Naive thymus-derived CD4-positive, alpha-beta T cell (primary cell): ENCODE measurements at regions not wholly inside any gene's neighbourhood (a gene's known extent, or its start where the extent isn't known, plus 50 kb on each side); places are given as distances from the start of the nearest gene placed in this dataset.

ENCODE experiments used
- ATAC-seq: fragments of 150-1000 bp; cut with Tn5 transposase; 2 replicates; pipeline ENCODE4 v1.10.0; 2021; ENCODE audit warnings: mild to moderate bottlenecking, moderate library complexity
- CTCF ChIA-PET: fragments of 350-600 bp; sonication (Branson Sonifier 250); formaldehyde crosslinking; loops from one replicate; lab custom pipeline; 2021; ENCODE audit warnings: antibody characterized with exemption; lab: Charles Lee
- POLR2A ChIA-PET: fragments of 350-600 bp; sonication (Branson Sonifier 250); formaldehyde crosslinking; loops from one replicate; lab custom pipeline; 2021; ENCODE audit warnings: antibody characterized with exemption, inconsistent platforms; lab: Charles Lee
- DNase-seq, 9 donors: peaks; one replicate each; pipeline versions ENCODE4 v3.0.0 to v3.0.0-alpha.2; 2020 to 2022; ENCODE audit warnings: mixed read lengths in 1 of 9
- H3K27ac ChIP-seq: one replicate; pipeline ENCODE4 v1.7.0; 2013; ENCODE audit warnings: mild to moderate bottlenecking, low read depth, low read length, moderate library complexity
- H3K27me3 ChIP-seq, 2 donors: one replicate each; pipeline ENCODE4 v1.7.0; 2013; ENCODE audit warnings: low read length in 2 of 2, mild to moderate bottlenecking in 2 of 2, moderate library complexity in 2 of 2; ENCODE audit not compliant: control insufficient read depth in 2 of 2, insufficient read depth in 2 of 2
- H3K36me3 ChIP-seq, 3 experiments: 1 replicate in 2 of 3; 2 replicates in 1 of 3; pipeline ENCODE4 v1.7.0; 2013; ENCODE audit warnings: low read length in 3 of 3, mild to moderate bottlenecking in 3 of 3, moderate library complexity in 1 of 3; ENCODE audit not compliant: insufficient read depth in 3 of 3, control insufficient read depth in 2 of 3
- H3K4me1 ChIP-seq, 2 donors: one replicate each; pipeline ENCODE4 v1.7.0; 2013; ENCODE audit warnings: low read length in 2 of 2, mild to moderate bottlenecking in 2 of 2, moderate library complexity in 1 of 2; ENCODE audit not compliant: control insufficient read depth in 2 of 2, insufficient read depth in 2 of 2
- H3K4me3 ChIP-seq: 2 replicates; pipeline ENCODE4 v1.7.0; 2013; ENCODE audit warnings: mild to moderate bottlenecking, low read length
- H3K9me3 ChIP-seq, 3 experiments: 1 replicate in 2 of 3; 2 replicates in 1 of 3; pipeline ENCODE4 v1.7.0; 2013; ENCODE audit warnings: low read length in 3 of 3; ENCODE audit not compliant: control insufficient read depth in 2 of 3
- H3K27ac Mint-ChIP-seq, 9 donors: one replicate each; pipeline ENCODE4 v1.8.0; 2020 to 2022; ENCODE audit warnings: mixed read lengths in 9 of 9, mild to moderate bottlenecking in 8 of 9, moderate library complexity in 5 of 9, inconsistent platforms in 2 of 9
- H3K27me3 Mint-ChIP-seq, 5 donors: one replicate each; pipeline ENCODE4 v1.8.0; 2021 to 2022; ENCODE audit warnings: mixed read lengths in 5 of 5, mild to moderate bottlenecking in 1 of 5
- H3K36me3 Mint-ChIP-seq, 5 donors: one replicate each; pipeline ENCODE4 v1.8.0; 2020 to 2022; ENCODE audit warnings: mixed read lengths in 5 of 5, mild to moderate bottlenecking in 3 of 5, inconsistent platforms in 1 of 5
- H3K4me1 Mint-ChIP-seq, 7 donors: one replicate each; pipeline ENCODE4 v1.8.0; 2020 to 2022; ENCODE audit warnings: mixed read lengths in 7 of 7, mild to moderate bottlenecking in 3 of 7, inconsistent platforms in 1 of 7
- H3K4me3 Mint-ChIP-seq, 10 donors: one replicate each; pipeline ENCODE4 v1.8.0; 2020 to 2022; ENCODE audit warnings: mild to moderate bottlenecking in 10 of 10, mixed read lengths in 10 of 10, moderate library complexity in 6 of 10, inconsistent platforms in 2 of 10
- H3K9me3 Mint-ChIP-seq, 11 donors: one replicate each; pipeline ENCODE4 v1.8.0; 2020 to 2022; ENCODE audit warnings: mixed read lengths in 11 of 11, mild to moderate bottlenecking in 4 of 11, inconsistent platforms in 1 of 11, moderate library complexity in 1 of 11
- intact Hi-C, 2 donors: fragments of 100-400 bp; cut with micrococcal nuclease; formaldehyde crosslinking; loops; one replicate each; pipeline ENCODE4 v1.15.1; 2023

- Mint-ChIP-seq H3K27ac (no peak overlapping the region), H3K9me3 (peaks cover 0 to 28% (median 6%) of the 10 kb centered on the region in 11 donors), H3K36me3 (no peaks in the 10 kb centered on the region), H3K27me3 (no peaks in the 10 kb centered on the region), H3K4me3 (no peak overlapping the region), H3K4me1 (no peaks in the 10 kb centered on the region)
- Histone ChIP-seq H3K36me3 (no peaks in the 10 kb centered on the region), H3K4me1 (no peaks in the 10 kb centered on the region), H3K27ac (no peak overlapping the region), H3K9me3 (no peaks in the 10 kb centered on the region), H3K27me3 (no peaks in the 10 kb centered on the region), H3K4me3 (no peak overlapping the region)
- ChIA-PET CTCF (no interaction called here), POLR2A (no interaction called here)
- DNase-seq = no peak
- intact Hi-C loops = no loop called here
- no peak for ATAC-seq
Measured at GRCh38 chr4:117311215-117311614, 225.8 kb upstream of the TRAM1L1 start.

- peaks cover 0 to 22% (median 7%) of the 10 kb centered on the region in 11 donors for H3K9me3 Mint-ChIP-seq
- H3K4me3 ChIP-seq = no peak overlapping the region
- POLR2A ChIA-PET = no interaction called here
- no peaks in the 10 kb centered on the region for H3K36me3 Mint-ChIP-seq
- H3K9me3 ChIP-seq = no peaks in the 10 kb centered on the region
- CTCF ChIA-PET = no interaction called here
- no peak for ATAC-seq
- intact Hi-C loops = no loop called here
- no peaks in the 10 kb centered on the region for H3K36me3 ChIP-seq
- no peaks in the 10 kb centered on the region for H3K27me3 Mint-ChIP-seq
- no peak overlapping the region for H3K27ac ChIP-seq
- H3K4me1 ChIP-seq = no peaks in the 10 kb centered on the region
- no peaks in the 10 kb centered on the region for H3K27me3 ChIP-seq
- H3K4me1 Mint-ChIP-seq = no peaks in the 10 kb centered on the region
- H3K27ac Mint-ChIP-seq = no peak overlapping the region
- no peak for DNase-seq
- H3K4me3 Mint-ChIP-seq = no peak overlapping the region
Measured at GRCh38 chr4:117311989-117312388, 226.6 kb upstream of the TRAM1L1 start.

GRCh38 chr4:117324851-117325491, 239.6 kb upstream of the TRAM1L1 start:
- intact Hi-C loops = no loop called here
- no peaks in the 10 kb centered on the region for H3K9me3 ChIP-seq
- Mint-ChIP-seq H3K9me3 (peaks cover 0 to 4% (median 0%) of the 10 kb centered on the region in 11 donors), H3K36me3 (no peaks in the 10 kb centered on the region), H3K4me1 (no peaks in the 10 kb centered on the region), H3K27ac (no peak overlapping the region), H3K4me3 (no peak overlapping the region), H3K27me3 (no peaks in the 10 kb centered on the region)
- ChIA-PET CTCF (no interaction called here), POLR2A (no interaction called here)
- no peak for ATAC-seq
- no peak overlapping the region for H3K27ac ChIP-seq
- no peaks in the 10 kb centered on the region for H3K4me1 ChIP-seq
- no peaks in the 10 kb centered on the region for H3K36me3 ChIP-seq
- no peak for DNase-seq
- no peak overlapping the region for H3K4me3 ChIP-seq
- no peaks in the 10 kb centered on the region for H3K27me3 ChIP-seq

GRCh38 chr4:117326091-117326490, 240.7 kb upstream of the TRAM1L1 start:
- no peak overlapping the region for H3K27ac Mint-ChIP-seq
- intact Hi-C loops = no loop called here
- no peaks in the 10 kb centered on the region for H3K4me1 Mint-ChIP-seq
- Histone ChIP-seq H3K36me3 (no peaks in the 10 kb centered on the region), H3K27me3 (no peaks in the 10 kb centered on the region), H3K4me3 (no peak overlapping the region), H3K9me3 (no peaks in the 10 kb centered on the region), H3K4me1 (no peaks in the 10 kb centered on the region), H3K27ac (no peak overlapping the region)
- ATAC-seq (no peak), DNase-seq (no peak)
- ChIA-PET POLR2A (no interaction called here), CTCF (no interaction called here)
- no peaks in the 10 kb centered on the region for H3K36me3 Mint-ChIP-seq
- H3K27me3 Mint-ChIP-seq = no peaks in the 10 kb centered on the region
- H3K9me3 Mint-ChIP-seq = peaks cover 0 to 4% (median 0%) of the 10 kb centered on the region in 11 donors
- no peak overlapping the region for H3K4me3 Mint-ChIP-seq

- peaks cover 0 to 3% (median 0%) of the 10 kb centered on the region in 11 donors for H3K9me3 Mint-ChIP-seq
- POLR2A ChIA-PET = no interaction called here
- H3K4me1 ChIP-seq = no peaks in the 10 kb centered on the region
Measured at GRCh38 chr4:117327491-117327890, 242.1 kb upstream of the TRAM1L1 start.

GRCh38 chr4:117328333-117328732, 243.0 kb upstream of the TRAM1L1 start:
- Mint-ChIP-seq H3K27ac (no peak overlapping the region), H3K4me3 (no peak overlapping the region), H3K27me3 (no peaks in the 10 kb centered on the region), H3K9me3 (peaks cover 0 to 2% (median 0%) of the 10 kb centered on the region in 11 donors), H3K36me3 (no peaks in the 10 kb centered on the region), H3K4me1 (no peaks in the 10 kb centered on the region)
- no peak overlapping the region for H3K27ac ChIP-seq
- no peaks in the 10 kb centered on the region for H3K4me1 ChIP-seq
- no peak overlapping the region for H3K4me3 ChIP-seq
- H3K9me3 ChIP-seq = no peaks in the 10 kb centered on the region
- CTCF ChIA-PET = no interaction called here
- intact Hi-C loops = no loop called here
- no peak for ATAC-seq
- no peaks in the 10 kb centered on the region for H3K27me3 ChIP-seq
- no peak for DNase-seq
- no peaks in the 10 kb centered on the region for H3K36me3 ChIP-seq
- POLR2A ChIA-PET = no interaction called here

More at GRCh38 chr4:117327491-117327890, 242.1 kb upstream of the TRAM1L1 start:
- Histone ChIP-seq H3K27ac (no peak overlapping the region), H3K36me3 (no peaks in the 10 kb centered on the region), H3K4me3 (no peak overlapping the region), H3K9me3 (no peaks in the 10 kb centered on the region), H3K27me3 (no peaks in the 10 kb centered on the region)
- no peaks in the 10 kb centered on the region for H3K4me1 Mint-ChIP-seq
- no peak overlapping the region for H3K27ac Mint-ChIP-seq
- CTCF ChIA-PET = no interaction called here
- ATAC-seq = no peak
- no peak overlapping the region for H3K4me3 Mint-ChIP-seq
- DNase-seq = no peak
- intact Hi-C loops = no loop called here
- no peaks in the 10 kb centered on the region for H3K36me3 Mint-ChIP-seq
- H3K27me3 Mint-ChIP-seq = no peaks in the 10 kb centered on the region

- intact Hi-C loops = no loop called here
- no peak overlapping the region for H3K27ac Mint-ChIP-seq
- Histone ChIP-seq H3K36me3 (no peaks in the 10 kb centered on the region), H3K4me3 (no peak overlapping the region), H3K4me1 (no peaks in the 10 kb centered on the region), H3K27ac (no peak overlapping the region), H3K9me3 (no peaks in the 10 kb centered on the region), H3K27me3 (no peaks in the 10 kb centered on the region)
- ATAC-seq (no peak), DNase-seq (no peak)
- H3K9me3 Mint-ChIP-seq = peaks cover 0 to 6% (median 0%) of the 10 kb centered on the region in 11 donors
- no peaks in the 10 kb centered on the region for H3K4me1 Mint-ChIP-seq
- H3K36me3 Mint-ChIP-seq = no peaks in the 10 kb centered on the region
- H3K4me3 Mint-ChIP-seq = no peak overlapping the region
- no peaks in the 10 kb centered on the region for H3K27me3 Mint-ChIP-seq
- ChIA-PET CTCF (no interaction called here), POLR2A (no interaction called here)
Measured at GRCh38 chr4:117331817-117332216, 246.4 kb upstream of the TRAM1L1 start.
